ENCODE measurements at regions not wholly inside any gene's neighbourhood (a gene's known extent, or its start where the extent isn't known, plus 50 kb on each side); places are given as distances from the start of the nearest gene placed in this dataset.

- TF ChIP-seq EZH2phosphoT487 (IDR thresholded peaks at IDR 0.05; ENCODE audit: low read length) (no peak), EZH2 (optimal IDR thresholded peaks at IDR 0.05; ENCODE audit: low read depth, low read length) (no peak), CTCF (IDR thresholded peaks at IDR 0.05; ENCODE audit: low read length) (no peak)
These were observed 197.3 kb downstream of the ETV1 start for GRCh38 chr7:13792208-13792607.
